ENCODE measurements at regions not wholly inside any gene's neighbourhood (a gene's known extent, or its start where the extent isn't known, plus 50 kb on each side); places are given as distances from the start of the nearest gene placed in this dataset.
"Not testable (repeated sequence)": the region's sequence is repeated elsewhere in the genome, so short reads cannot be mapped to it uniquely, and the experiment has no call there.

- no peaks in the 10 kb centered on the region for H3K79me2 ChIP-seq (ENCODE audit: insufficient read depth, low read length)
- H3K4me2 ChIP-seq (ENCODE audit: low read length) = no peak overlapping the region
- H3K9ac ChIP-seq (ENCODE audit: low read length) = no peak overlapping the region
- H3K36me3 ChIP-seq (ENCODE audit: insufficient read depth, low read length) = no peaks in the 10 kb centered on the region
- no peak overlapping the region for H3K4me3 Mint-ChIP-seq (ENCODE audit: unreplicated experiment)
- H3K27ac ChIP-seq (ENCODE audit: low read depth, low read length) = no peak overlapping the region
- H3K27ac Mint-ChIP-seq (ENCODE audit: unreplicated experiment) = no peak overlapping the region
- H3K9me3 Mint-ChIP-seq (ENCODE audit: unreplicated experiment) = no peaks in the 10 kb centered on the region
- H2AFZ ChIP-seq (ENCODE audit: low read depth, low read length) = no peak overlapping the region
- H3K27me3 Mint-ChIP-seq (ENCODE audit: low read depth, unreplicated experiment) = no peaks in the 10 kb centered on the region
- FAIRE-seq = no peak
- no peaks in the 10 kb centered on the region for H3K27me3 ChIP-seq (ENCODE audit: insufficient read depth, low read length)
- no peaks in the 10 kb centered on the region for H3K4me1 ChIP-seq (ENCODE audit: insufficient read depth, low read length)
- H3K4me1 Mint-ChIP-seq (ENCODE audit: low read depth, unreplicated experiment) = no peaks in the 10 kb centered on the region
- no peak for DNase-seq (ENCODE audit: low read depth)
- no peaks in the 10 kb centered on the region for H3K9me3 ChIP-seq (ENCODE audit: insufficient read depth, low read depth, low read length)
- no peak overlapping the region for H3K4me3 ChIP-seq (ENCODE audit: insufficient read depth, low read depth, low read length)
- H4K20me1 ChIP-seq (ENCODE audit: insufficient read depth, low read length) = no peaks in the 10 kb centered on the region
- H3K36me3 Mint-ChIP-seq (ENCODE audit: low read depth, unreplicated experiment) = no peaks in the 10 kb centered on the region
- TF ChIP-seq, protein P1, sequence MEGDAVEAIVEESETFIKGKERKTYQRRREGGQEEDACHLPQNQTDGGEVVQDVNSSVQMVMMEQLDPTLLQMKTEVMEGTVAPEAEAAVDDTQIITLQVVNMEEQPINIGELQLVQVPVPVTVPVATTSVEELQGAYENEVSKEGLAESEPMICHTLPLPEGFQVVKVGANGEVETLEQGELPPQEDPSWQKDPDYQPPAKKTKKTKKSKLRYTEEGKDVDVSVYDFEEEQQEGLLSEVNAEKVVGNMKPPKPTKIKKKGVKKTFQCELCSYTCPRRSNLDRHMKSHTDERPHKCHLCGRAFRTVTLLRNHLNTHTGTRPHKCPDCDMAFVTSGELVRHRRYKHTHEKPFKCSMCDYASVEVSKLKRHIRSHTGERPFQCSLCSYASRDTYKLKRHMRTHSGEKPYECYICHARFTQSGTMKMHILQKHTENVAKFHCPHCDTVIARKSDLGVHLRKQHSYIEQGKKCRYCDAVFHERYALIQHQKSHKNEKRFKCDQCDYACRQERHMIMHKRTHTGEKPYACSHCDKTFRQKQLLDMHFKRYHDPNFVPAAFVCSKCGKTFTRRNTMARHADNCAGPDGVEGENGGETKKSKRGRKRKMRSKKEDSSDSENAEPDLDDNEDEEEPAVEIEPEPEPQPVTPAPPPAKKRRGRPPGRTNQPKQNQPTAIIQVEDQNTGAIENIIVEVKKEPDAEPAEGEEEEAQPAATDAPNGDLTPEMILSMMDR (IDR thresholded peaks at IDR 0.05; ENCODE audit: insufficient read depth, low read depth, low read length) = no peak
- TF ChIP-seq EZH2 (IDR thresholded peaks at IDR 0.05; ENCODE audit: insufficient read depth, low read length) = no peak
Observed at GRCh38 chr9:104313396-104314110, 190.5 kb upstream of the OR13F1 start.

DNA sequence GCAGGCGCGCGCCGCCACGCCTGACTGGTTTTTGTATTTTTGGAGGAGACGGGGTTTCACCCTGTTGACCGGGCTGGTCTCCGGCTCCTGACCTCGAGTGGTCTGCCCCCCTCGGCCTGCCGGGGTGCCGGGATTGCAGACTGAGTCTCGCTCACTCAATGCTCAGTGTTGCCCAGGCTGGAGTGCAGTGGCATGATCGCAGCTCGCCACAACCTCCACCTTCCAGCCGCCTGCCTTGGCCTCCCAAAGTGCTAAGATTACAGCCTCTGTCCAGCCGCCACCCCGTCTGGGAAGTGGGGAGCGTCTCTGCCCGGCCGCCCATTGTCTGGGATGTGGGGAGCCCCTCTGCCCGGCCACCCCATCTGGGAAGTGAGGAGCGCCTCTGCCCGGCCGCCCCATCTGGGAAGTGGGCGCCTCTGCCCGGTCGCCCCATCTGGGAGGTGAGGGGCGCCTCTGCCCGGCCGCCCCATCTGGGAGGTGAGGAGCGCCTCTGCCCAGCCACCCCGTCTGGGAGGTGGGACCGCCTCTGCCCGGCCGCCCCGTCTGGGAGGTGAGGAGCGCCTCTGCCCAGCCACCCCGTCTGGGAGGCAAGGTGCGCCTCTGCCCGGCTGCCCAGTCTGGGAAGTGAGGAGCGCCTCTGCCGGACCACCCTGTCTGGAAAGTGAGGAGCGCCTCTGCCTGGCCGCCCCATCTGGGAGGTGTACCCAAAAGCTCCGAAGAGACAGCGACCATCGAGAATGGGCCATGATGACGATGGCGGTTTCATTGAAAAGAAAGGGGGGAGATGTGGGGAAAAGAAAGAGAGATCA is 187.7 kb upstream of the OR13F1 start:
- not testable (repeated sequence) for H3K27ac ChIP-seq (ENCODE audit: low read depth, low read length); H3K4me2 ChIP-seq (ENCODE audit: low read length); H3K36me3 ChIP-seq (ENCODE audit: insufficient read depth, low read length); H3K9me3 Mint-ChIP-seq (ENCODE audit: unreplicated experiment); H2AFZ ChIP-seq (ENCODE audit: low read depth, low read length); FAIRE-seq; H3K4me1 Mint-ChIP-seq (ENCODE audit: low read depth, unreplicated experiment); H3K27me3 Mint-ChIP-seq (ENCODE audit: low read depth, unreplicated experiment); H3K9me3 ChIP-seq (ENCODE audit: insufficient read depth, low read depth, low read length); H3K4me3 ChIP-seq (ENCODE audit: insufficient read depth, low read depth, low read length); H3K79me2 ChIP-seq (ENCODE audit: insufficient read depth, low read length); H3K4me3 Mint-ChIP-seq (ENCODE audit: unreplicated experiment); H3K27me3 ChIP-seq (ENCODE audit: insufficient read depth, low read length); H3K4me1 ChIP-seq (ENCODE audit: insufficient read depth, low read length); H3K9ac ChIP-seq (ENCODE audit: low read length); H4K20me1 ChIP-seq (ENCODE audit: insufficient read depth, low read length); DNase-seq (ENCODE audit: low read depth); H3K36me3 Mint-ChIP-seq (ENCODE audit: low read depth, unreplicated experiment); H3K27ac Mint-ChIP-seq (ENCODE audit: unreplicated experiment)

DNA sequence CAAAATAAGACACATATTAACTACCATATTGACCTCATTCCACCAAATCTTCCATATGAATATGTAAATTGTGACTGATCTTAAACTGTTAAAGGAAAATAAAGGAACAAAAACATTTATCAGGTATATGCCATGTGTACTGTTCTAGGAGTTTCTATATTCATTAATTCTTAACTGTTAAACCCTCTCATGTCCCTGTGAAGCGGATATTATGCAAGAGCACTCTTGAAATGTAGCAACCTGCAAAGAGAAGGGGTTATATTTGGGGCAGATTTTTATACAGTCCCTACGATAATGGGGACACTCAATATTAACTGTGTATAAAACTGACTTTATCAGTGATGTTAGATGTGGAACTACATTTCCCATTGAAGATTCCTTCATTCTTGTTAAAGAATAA is 184.9 kb upstream of the OR13F1 start:
- Histone ChIP-seq H3K27ac (ENCODE audit: low read depth, low read length) (no peak overlapping the region), H4K20me1 (ENCODE audit: insufficient read depth, low read length) (no peaks in the 10 kb centered on the region), H2AFZ (ENCODE audit: low read depth, low read length) (no peak overlapping the region), H3K79me2 (ENCODE audit: insufficient read depth, low read length) (no peaks in the 10 kb centered on the region), H3K9me3 (ENCODE audit: insufficient read depth, low read depth, low read length) (no peaks in the 10 kb centered on the region), H3K4me3 (ENCODE audit: insufficient read depth, low read depth, low read length) (no peak overlapping the region), H3K9ac (ENCODE audit: low read length) (no peak overlapping the region), H3K36me3 (ENCODE audit: insufficient read depth, low read length) (no peaks in the 10 kb centered on the region), H3K4me1 (ENCODE audit: insufficient read depth, low read length) (no peaks in the 10 kb centered on the region), H3K4me2 (ENCODE audit: low read length) (no peak overlapping the region), H3K27me3 (ENCODE audit: insufficient read depth, low read length) (no peaks in the 10 kb centered on the region)
- no peak overlapping the region for H3K4me3 Mint-ChIP-seq (ENCODE audit: unreplicated experiment)
- no peak overlapping the region for H3K27ac Mint-ChIP-seq (ENCODE audit: unreplicated experiment)
- DNase-seq (ENCODE audit: low read depth) (no peak), FAIRE-seq (no peak)
- H3K4me1 Mint-ChIP-seq (ENCODE audit: low read depth, unreplicated experiment) = no peaks in the 10 kb centered on the region
- TF ChIP-seq, protein P1 (IDR thresholded peaks at IDR 0.05; ENCODE audit: insufficient read depth, low read depth, low read length) = no peak
- TF ChIP-seq EZH2 (IDR thresholded peaks at IDR 0.05; ENCODE audit: insufficient read depth, low read length) = no peak
- H3K9me3 Mint-ChIP-seq (ENCODE audit: unreplicated experiment) = no peaks in the 10 kb centered on the region
- H3K36me3 Mint-ChIP-seq (ENCODE audit: low read depth, unreplicated experiment) = no peaks in the 10 kb centered on the region
- no peaks in the 10 kb centered on the region for H3K27me3 Mint-ChIP-seq (ENCODE audit: low read depth, unreplicated experiment)
